NCI-H2107 treated with DMSO at 0.1 percent for 48 hours (cell line): ENCODE measurements at regions not wholly inside any gene's neighbourhood (a gene's known extent, or its start where the extent isn't known, plus 50 kb on each side); places are given as distances from the start of the nearest gene placed in this dataset.
A peak's percentile ranks its signal among the peaks of the same experiment; 100 is the strongest.

Source experiments
- DNase-seq: peaks from one replicate; lab custom pipeline; 2025; ENCODE audit not compliant: unreplicated experiment; lab: John Stamatoyannopoulos, UW

DNA sequence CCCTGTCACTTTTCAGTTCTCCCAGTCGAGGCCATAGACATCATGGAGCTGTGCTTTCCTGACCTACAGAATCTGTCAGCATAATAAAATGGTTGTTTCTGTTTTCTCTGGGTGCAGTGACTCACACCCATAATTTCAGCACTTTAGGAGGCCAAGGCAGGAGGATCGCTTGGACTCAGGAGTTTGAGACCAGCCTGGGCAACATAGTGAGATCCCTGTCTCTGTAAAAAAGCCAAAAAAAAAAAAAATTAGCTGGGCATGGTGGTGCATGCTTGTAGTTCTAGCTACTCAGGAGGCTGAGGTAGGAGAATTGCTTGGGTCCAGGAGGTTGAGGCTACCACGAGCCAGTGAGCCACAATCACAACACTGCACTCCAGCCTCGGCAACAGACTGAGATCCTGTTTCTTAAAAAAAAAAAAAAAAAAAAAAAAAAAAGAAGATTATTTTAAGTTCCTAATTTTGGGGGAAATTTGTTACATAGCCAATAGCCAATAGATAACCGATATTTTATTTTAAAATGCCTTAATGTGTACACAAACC is 196.2 kb downstream of the ADSS2 start:
- DNase-seq = no peak

DNA sequence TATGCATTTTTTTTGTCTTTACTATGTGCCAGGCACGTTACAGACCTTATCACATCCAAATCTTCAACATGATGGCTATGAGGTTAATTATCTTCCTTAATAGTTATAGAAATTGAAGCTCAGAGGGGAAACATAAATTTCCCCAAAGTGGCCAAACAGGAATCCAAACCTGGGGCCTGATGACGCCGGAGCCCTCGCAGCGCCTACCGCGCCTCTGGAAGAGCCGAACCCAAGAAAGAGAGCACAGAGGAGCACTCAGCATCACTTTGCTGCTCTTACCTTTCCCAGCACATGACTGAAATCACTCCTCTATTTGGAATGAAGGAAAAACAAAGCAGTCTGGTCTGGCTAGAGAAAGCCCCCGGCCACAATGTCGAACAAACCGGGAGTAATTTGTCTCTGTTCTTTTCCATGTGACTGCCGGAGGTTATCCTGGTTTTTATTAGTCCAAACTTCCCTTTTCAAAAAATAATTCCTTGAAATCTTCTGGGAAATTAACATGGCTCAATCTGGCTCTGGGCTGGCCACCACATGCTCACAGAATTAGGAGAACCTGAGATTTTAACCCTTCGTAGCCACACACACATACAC is 195.5 kb downstream of the ADSS2 start:
- DNase-seq = no peak

DNA sequence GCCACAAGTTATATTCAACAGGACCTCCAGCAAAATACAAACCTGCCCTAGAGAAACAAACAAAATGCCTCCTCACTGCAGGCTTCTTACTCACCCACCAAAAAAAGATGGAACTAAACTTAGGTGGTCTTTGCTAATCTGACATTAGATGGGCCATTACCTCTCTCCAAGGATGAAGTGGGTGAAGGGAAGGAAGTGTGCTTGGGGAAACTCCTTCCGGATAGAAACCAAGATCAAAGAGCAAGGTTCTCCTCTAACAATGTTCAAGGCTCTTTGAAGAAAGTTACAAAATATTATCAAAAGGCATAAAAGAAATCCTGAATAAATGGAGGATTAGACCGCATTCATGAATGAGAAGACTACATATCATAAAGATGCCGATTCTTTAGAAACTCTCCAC is 187.5 kb downstream of the ADSS2 start:
- DNase-seq = no peak

DNA sequence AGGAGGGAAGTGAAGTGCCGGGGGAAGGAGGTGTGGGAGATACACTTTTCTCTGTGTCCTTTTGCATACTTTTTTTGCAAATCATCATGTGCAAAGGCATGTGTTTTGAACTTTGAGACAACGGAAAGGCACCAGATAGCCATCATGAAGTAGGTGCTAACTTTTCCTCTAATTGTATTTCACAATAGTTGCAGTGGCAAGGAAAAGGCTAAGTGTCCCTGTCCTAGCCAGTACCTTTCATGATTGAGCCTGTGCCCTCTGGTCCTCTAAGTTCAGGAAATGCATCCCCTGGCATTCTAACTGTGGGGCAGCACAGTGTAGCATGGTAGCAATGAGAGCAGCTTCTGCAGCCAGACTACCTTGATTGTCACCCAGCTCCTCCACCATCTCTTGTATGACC is 186.2 kb downstream of the ADSS2 start:
- DNase-seq = no peak

DNA sequence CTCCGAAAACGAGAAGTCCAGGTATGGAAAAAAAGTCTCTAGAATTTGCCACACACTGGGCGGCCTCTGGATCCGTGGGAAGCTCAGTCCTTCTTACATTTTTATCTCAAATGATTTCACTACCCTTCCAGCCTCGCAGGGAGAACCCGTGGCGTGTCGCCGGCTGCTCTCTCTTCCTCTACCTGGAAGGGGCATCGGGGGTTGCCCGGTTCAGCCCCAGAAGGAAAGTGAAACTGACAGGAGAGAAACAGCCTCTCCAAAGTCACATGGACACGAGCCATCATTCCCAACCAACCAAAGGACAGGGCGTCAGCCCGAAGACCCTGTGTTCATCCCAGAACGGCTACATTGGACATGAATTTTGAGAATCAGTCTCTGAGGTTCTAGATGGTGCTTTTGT is 182.5 kb downstream of the ADSS2 start:
- no peak for DNase-seq

DNA sequence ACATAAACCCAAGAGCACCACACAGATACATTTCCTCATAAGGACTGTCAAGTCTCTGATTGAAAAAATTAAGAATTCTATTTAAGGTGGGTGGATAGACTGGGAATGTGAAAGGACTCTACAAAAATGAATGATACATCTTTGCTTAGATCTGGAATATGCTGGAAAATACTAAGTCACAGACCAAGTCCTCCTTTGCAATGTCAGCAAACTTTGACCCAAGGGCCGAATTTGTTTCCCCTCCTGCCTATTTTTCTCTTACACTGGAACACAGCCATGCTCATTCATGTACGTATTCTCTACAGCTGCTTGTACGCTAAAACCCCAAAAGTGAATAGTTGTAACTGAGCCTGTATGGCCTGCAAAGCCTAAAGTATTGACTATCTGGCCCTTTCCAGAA is 180.7 kb downstream of the ADSS2 start:
- DNase-seq = no peak

DNA sequence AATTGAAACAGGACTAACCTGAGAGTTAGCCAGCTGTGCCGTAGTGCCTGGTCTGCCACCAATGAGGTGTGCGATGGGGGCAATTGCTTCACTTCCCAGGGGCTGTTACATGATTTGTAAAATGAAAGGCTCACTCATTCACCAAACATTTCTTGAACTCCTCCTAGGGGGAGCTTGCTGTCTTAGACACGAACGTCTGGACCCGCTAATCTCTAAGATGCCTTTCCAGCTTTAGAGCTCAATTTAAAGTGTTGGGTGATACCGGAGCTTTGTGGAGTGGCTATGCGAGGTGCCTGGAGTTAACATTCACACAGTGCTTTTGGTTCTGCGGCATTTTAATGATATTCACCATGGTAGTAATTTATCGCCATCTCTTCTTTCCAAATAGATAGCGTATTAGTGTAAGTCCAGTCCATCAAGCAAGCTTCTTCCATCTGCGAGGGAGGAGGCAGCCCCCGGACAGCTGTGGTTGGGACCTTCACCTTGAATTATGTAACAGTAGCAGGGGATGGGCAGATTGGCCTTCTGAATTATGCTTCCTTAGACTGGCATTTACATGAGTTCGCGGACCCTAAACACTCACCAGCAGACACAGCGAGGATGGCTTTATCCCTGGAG is 179.9 kb downstream of the ADSS2 start:
- DNase-seq = no peak

DNA sequence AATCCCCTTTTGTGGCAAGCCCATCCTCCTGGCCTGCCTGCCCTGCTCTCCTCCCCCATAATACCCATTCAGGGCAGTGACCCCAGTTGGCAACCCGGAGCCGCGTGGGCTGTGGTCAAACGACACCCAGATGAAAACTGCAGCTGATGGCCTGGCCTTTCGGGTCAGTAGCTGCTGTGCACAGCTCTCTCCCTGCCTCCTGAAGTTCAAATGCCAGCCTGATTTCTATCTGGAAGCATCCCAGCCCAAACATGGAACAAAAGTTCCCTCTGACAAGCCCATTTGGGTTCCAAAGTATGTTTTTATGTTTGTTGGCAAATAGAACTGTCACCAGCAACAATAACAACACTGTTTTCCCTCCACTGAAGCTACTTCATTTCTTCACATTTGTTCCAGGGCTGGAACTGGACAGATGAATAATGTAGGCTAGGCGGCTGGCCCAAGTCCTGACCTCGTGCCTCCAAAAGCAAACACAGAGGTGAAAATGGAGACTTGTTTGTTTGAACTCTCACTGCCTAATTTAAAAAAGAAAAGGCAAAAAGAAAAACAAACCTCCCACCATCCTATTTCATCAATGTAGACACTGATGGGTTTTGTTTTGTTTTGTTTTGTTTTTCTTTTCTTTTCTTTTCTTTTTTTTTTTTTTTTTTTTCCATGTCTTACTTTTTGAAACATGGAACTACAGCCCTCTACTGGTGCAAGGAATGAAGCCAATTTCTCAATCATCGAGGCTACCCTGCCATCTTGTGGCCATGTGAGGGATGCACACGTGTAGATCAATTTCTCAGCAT is 179.0 kb downstream of the ADSS2 start:
- DNase-seq = peak; percentile 85

DNA sequence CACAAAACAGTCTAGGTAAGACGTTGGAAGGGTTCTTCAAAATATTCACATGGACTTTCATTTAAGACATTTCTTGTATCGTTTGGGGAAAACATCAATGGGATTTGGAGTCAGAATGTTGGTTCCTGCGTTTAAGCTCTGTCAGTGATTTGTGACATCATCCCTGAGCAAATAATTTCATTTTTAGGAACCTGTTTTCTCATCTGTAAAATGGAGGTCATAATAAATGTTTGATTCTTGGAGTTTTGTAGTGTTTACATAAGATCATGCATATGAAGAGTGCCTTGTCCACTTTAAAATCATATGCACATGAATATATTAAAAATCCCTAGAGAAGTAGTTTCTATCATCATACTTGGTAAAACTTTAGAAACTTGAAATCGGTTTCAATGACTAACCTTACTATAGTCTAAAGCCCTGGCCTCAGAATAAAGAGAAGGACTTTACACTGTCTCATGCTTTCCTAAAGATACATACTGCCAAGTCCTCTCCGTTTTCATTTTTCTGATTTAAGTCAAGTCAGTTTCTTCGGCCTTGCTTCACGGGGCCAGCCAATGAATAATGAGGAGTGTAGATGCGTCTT is 178.4 kb downstream of the ADSS2 start:
- DNase-seq = no peak

DNA sequence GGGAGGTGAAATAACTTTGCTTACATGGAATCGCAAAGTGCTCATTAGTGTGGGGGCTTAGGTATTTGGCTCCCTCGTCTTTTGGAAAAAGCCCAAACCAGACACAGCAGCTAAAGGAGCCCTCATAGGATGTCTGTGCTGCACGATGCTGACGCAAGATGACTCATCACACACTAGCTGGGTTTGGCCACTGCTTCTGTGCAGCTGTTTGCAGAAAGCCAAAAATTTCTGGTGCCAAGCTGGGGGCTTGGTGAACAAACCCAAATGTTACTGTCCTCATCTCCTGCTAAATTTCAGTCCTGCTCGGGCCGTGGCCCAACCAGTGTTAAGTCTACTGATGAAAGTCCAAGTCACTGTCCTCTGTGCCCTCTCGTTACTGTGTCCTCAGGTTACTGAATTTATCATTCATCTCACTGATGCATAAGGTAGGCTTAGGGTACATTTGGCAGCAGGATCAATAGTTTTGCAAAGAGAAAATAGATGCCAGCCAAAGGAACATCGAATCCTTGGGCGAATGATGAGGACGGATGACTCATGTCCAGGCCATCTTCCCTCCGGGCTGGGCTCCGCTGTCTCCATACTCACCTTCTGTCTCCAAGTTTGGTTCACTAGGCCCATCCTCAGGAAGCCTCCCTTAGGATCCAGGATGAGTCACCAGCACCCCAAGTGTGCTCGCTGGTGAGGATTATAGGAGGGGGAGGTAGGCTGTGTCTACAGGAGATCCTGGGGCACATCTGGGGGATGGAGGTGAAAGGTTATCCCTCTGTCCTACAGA is 177.7 kb downstream of the ADSS2 start:
- DNase-seq = no peak

DNA sequence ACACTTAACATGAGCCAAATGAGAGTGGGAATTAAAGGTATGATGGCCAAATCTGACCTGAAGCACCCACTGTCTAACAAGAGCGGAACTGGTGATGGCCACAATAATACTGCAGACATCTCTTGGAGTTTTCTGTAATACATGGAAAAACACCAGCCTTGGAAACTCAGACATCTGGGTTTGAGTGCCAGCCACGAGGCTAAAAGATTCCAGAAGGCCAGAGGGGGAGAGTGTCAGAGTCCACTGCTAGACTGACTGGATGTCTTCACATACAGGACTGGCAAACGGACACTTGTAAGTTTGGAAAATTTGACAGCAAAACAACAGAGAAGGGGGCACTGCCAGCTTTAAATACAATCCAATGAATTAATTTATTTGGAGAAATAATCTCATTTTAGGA is 175.1 kb downstream of the ADSS2 start:
- DNase-seq = no peak

DNA sequence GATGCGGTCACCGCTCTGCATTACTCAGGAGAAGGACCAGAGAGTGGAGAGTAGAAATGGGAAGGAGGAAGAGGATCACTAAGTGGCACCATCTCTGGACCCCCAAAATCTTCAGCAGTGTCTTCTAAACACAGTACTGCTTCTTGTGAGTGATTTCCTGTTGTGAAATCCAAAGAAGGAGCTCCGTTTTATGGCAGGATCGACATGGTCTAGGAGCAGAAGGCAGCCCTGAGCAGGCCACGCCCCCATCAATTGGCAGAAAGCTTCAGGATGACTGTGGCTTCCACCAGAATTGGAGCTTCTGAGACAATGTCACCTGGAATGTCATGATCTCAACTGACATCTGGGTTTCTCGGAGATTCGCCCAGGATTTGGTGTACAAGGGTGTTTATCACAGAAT is 171.5 kb downstream of the ADSS2 start:
- DNase-seq = no peak

DNA sequence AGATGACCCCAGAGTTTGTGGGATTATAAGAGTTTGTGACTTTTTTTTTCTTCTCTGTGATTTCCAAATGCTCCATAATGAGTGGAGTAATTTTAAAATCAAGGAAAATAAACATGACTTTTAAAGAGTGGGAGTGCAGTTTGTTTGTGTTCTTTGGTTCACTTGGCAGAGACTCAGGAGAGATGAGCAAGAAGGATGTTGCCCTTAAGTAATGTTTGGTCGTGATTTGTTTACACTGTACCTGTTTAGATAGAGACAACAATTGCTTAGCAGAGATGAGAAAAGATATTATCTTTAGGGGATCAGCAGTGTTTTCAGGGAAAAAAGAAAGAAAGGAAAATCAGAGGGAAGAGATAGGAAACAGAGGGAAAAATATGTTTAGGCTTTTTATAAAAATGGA is 170.8 kb downstream of the ADSS2 start:
- DNase-seq = no peak

DNA sequence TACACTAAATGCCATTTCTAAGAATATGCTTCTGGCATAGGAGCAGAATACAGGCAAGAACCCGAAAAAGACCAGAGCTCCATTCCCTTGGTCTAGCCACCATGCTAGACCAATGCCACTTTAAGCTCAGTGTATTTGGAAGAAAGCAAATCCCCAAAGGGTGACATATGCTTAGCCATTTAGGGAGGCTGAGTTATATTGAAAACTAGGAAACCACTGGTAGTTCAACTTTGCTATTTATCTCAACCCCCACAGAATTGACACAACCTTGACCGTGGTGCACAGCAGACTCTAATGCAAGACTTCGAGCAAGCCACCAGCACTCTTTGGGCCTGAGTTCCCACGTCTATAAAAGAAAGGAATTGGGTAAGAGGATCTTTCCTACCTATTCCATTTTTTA is 167.9 kb downstream of the ADSS2 start:
- DNase-seq = no peak

DNA sequence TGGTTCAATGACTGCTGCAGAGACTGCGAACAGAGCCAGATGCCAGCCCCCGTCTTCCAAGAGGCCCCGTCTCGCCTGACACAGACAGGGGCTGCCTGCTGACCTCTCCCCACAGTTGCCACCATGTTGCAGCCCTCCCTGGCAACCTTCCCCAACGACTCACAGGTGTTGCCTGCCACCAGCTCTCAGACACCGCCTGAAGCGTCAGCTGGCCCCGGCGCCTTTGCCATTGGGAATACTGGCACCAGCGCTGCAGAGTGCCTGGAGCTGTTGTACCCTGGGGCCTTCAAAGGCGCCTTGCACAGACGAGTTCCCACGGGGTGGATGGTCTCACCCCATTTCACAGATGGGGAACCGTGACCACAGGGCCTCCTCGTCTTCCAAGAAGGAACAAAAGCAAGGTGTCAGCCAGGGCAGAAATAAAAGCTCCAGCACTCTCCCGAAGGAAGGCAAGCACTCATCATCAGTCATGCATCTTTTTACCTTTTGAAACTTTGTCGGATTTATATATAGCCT is 167.0 kb downstream of the ADSS2 start:
- no peak for DNase-seq

DNA sequence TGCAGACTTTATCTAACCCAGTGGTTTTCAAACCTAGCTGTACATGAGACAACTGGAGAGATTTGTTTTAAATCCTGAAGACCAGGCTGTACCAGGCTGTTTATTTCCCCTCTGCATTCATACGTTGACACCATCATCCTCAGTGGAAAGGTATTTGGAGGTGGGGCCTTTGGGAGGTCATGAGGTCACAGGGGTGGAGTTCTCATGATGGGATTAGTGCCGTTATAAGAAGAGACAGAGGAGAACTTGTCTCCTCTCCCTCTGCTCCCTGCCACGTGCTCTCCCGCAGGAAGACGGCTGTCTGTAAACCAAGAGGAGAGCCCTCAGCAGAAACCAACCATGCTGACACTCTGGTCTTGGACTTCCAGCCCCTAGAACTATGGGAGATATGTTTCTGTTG is 165.4 kb downstream of the ADSS2 start:
- DNase-seq = no peak

DNA sequence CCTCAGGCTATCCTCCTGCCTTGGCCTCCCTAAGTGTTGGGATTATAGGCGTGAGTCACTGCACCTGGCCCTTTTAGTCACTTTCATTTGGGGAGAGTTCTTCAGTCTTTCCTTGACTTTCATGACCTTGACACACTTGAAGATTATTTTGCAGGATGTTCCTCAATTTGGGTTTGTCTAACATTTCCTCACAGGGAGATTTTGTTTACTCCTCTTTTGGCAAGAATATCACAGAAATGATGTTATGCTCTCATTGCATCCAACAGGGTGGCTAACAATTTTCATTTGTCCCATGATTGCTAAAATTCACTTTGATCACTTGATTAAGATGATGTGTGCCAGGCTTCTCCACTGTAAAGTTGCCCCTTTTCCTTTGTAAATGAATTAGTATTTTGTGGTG is 164.0 kb downstream of the ADSS2 start:
- DNase-seq = no peak

DNA sequence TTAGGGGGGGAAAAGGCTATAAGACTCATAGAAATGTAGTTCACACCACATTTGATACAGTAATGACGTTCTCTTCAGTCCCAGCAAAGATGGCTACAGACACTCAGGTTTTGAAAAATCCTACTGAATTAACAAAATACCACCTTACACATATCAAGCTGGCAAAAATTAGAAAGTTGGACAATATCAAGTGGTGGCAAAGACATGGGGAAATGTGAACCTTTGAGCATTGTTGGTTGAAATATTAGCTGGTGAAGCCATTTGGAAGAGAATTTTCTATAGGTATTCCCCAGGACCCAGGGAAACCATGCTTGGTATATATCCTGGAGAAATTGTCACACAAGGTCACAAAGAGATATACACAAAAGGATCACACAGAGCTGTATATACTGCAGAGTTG is 163.0 kb downstream of the ADSS2 start:
- DNase-seq = no peak

DNA sequence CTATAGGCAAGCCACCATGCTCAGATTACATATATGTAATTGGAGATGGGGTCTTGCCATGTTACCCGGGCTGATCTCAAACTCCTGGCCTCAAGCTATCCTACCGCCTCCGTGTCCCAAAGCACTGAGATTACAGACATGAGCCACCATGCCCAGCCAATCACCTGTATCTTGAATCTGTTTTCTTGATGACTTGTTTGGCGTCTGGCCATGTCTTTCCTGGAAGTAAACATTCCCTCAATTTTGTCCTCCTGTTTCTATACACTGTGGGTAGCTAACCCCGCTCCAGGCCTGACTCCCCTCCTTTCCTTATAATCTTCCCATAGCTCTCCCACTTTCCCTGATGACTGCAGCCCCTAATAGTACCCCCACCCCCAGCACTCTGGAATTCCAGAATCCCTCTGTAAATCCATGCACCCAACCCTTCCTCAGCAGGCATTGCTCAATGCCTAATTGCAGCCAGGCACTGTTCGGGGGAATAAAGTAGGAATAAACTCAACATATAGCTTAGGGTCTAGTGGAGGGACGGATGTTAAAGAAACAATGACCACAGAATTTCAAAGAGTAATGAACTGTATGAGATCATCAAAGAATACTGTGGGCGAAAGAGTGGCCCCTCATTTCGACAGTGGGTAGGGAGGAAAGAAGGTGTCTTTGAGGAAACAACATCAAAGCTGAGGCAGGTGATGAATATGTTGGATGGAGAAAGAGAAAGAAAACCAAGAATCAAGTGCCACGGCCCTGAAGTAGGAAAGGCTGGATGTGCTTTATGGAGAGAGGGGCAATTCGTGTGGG is 161.5 kb downstream of the ADSS2 start:
- DNase-seq = no peak
